Prostate gland (tissue), 2 donors: ENCODE measurements at regions not wholly inside any gene's neighbourhood (a gene's known extent, or its start where the extent isn't known, plus 50 kb on each side); places are given as distances from the start of the nearest gene placed in this dataset.

Experiments used
- DNase-seq: peaks from one replicate; pipeline ENCODE4 v3.0.0-alpha.2; 2019; ENCODE audit warnings: low spot score
- H3K27ac ChIP-seq, 2 donors: fragments of 200-600 bp; sonication (generic); 2 replicates each; pipeline ENCODE4 v1.5.1; 2017 to 2019
- H3K27me3 ChIP-seq: fragments of 200-600 bp; sonication (generic); replicated peaks from 2 replicates; pipeline ENCODE4 v1.5.1; 2019; ENCODE audit not compliant: insufficient read depth
- H3K36me3 ChIP-seq, 2 donors: fragments of 200-600 bp; sonication (generic); 1 replicate in 1 of 2; 2 replicates in 1 of 2; pipeline versions ENCODE4 v1.5.1 to v1.8.1; 2017 to 2019
- H3K4me1 ChIP-seq: fragments of 200-600 bp; sonication (generic); replicated peaks from 2 replicates; pipeline ENCODE4 v1.5.1; 2019
- H3K4me3 ChIP-seq, 2 donors: fragments of 200-600 bp; sonication (generic); 2 replicates each; pipeline ENCODE4 v1.5.1; 2017 to 2019
- H3K9me3 ChIP-seq: fragments of 200-600 bp; sonication (generic); 2 replicates; pipeline ENCODE4 v1.5.1; 2017
- POLR2A ChIP-seq: fragments of 450-650 bp; IDR thresholded peaks from one replicate; pipeline ENCODE4 v1.6.1; 2016; ENCODE audit warnings: antibody characterized with exemption, mild to moderate bottlenecking
- POLR2AphosphoS5 ChIP-seq: sonication (generic); formaldehyde crosslinking; IDR thresholded peaks from one replicate; pipeline ENCODE4 v1.6.1; 2017; ENCODE audit warnings: antibody characterized with exemption
- WGBS: methylation state at CpG from one replicate; pipeline ENCODE4 v1.1.5; 2018; 5-methylcytosine and 5-hydroxymethylcytosine counted together
- intact Hi-C: fragments of 100-400 bp; cut with DNase I; formaldehyde crosslinking; loops from one replicate; pipeline ENCODE4 v1.14.2; 2022
- TF ChIP-seq, protein P1 (sequence below), 4 experiments: fragments of 200-600 bp in 2 of 4; fragments of 450-650 bp in 2 of 4; sonication (generic) in 2 of 4; IDR thresholded peaks; 1 replicate in 3 of 4; 2 replicates in 1 of 4; pipeline ENCODE4 v1.5.1; 2016 to 2019; ENCODE audit warnings: antibody characterized with exemption in 4 of 4, mild to moderate bottlenecking in 2 of 4, moderate library complexity in 2 of 4

DNA sequence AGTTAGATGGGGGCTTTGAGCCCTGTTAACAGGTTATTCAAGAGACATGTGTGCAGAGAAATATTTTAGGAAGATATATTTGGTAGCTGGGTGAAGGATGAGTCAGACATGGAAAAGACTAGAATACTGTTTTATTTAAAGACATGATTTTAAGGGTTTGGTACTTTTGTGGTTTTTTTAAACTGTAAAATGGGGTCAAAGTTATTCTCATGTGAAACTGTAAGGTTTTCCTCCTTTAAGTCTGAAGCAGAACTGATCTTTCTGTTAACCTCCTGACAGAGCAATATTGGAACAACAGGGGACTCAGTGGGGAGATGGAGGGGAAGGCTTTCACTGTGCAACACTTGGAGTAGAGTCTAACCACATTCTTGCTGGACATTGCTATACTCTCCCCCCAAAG lies 112.4 kb upstream of the LSM6 start:
- Histone ChIP-seq H3K4me1 (no peaks in the 10 kb centered on the region), H3K36me3 (no peaks in the 10 kb centered on the region), H3K9me3 (no peaks in the 10 kb centered on the region), H3K27ac (no peak overlapping the region), H3K27me3 (no peaks in the 10 kb centered on the region), H3K4me3 (no peak overlapping the region)
- intact Hi-C loops = no loop called here
- no peak for DNase-seq
- TF ChIP-seq POLR2A (no peak), POLR2AphosphoS5 (no peak)
- TF ChIP-seq, protein P1, sequence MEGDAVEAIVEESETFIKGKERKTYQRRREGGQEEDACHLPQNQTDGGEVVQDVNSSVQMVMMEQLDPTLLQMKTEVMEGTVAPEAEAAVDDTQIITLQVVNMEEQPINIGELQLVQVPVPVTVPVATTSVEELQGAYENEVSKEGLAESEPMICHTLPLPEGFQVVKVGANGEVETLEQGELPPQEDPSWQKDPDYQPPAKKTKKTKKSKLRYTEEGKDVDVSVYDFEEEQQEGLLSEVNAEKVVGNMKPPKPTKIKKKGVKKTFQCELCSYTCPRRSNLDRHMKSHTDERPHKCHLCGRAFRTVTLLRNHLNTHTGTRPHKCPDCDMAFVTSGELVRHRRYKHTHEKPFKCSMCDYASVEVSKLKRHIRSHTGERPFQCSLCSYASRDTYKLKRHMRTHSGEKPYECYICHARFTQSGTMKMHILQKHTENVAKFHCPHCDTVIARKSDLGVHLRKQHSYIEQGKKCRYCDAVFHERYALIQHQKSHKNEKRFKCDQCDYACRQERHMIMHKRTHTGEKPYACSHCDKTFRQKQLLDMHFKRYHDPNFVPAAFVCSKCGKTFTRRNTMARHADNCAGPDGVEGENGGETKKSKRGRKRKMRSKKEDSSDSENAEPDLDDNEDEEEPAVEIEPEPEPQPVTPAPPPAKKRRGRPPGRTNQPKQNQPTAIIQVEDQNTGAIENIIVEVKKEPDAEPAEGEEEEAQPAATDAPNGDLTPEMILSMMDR (IDR thresholded peaks at IDR 0.05) = no peak

DNA sequence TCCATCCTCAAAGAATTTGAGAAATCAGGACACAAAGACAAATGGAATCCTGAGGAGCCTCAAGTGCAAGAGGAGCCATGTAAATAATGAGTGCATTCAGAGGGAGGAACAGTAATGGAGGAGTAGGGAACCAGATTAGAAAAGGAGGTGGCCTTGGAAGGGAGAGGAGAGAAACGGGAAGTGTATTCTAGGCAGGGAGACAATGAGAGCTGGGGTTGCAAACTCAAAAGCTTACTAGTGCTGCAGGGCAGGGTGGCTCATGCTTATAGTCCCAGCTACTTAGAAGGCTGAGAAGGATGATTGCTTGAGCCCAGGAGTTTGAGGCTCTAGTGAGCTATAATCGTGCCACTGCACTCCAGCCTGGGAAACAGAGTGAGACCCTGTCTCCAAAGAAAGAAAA lies 113.2 kb upstream of the LSM6 start:
- TF ChIP-seq, protein P1 (IDR thresholded peaks at IDR 0.05) = no peak
- TF ChIP-seq POLR2A = no peak
- TF ChIP-seq POLR2AphosphoS5 = no peak
- H3K27me3 ChIP-seq = no peaks in the 10 kb centered on the region
- 58% methylated on average over 2 of the region's 2 CpGs for WGBS
- no peak overlapping the region for H3K27ac ChIP-seq
- no peaks in the 10 kb centered on the region for H3K4me1 ChIP-seq
- H3K9me3 ChIP-seq = no peaks in the 10 kb centered on the region
- H3K4me3 ChIP-seq = no peak overlapping the region
- DNase-seq = no peak
- intact Hi-C loops = no loop called here
- no peaks in the 10 kb centered on the region for H3K36me3 ChIP-seq

DNA sequence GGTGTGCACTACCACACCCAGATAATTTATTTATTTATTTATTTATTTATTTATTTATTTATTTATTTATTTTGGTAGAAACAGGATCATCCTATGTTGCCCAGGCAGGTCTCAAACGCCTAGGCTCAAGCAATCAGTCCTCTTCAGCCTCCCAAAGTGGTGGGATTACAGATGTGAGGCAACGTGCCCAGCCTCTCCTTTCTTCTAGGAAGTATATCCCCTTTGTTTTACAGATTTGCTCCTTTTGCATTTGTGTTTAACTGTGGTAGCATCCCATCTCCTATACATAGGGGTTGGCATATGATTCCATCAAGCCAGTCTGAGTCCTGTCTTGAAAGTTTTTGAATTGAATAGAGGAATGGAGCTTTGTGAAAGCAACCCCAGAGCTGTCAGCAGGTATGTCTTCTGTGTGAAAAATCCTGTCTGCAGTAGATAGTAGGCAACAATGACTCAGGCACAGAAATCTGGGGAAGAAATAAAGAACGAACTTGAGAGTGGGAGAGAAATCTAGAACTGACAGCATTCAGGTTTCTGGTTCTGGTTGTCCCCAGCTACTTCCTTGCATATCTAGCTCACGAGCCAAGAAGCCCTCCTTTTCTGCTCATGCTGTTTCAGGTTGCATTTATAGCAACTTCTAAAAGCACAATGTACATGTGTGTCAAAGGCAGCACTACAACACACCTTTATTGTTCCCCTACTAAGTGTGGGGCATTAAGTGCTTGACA lies 113.7 kb upstream of the LSM6 start:
- 74% methylated on average over 4 of the region's 4 CpGs for WGBS
- Histone ChIP-seq H3K4me3 (no peak overlapping the region), H3K27me3 (no peaks in the 10 kb centered on the region), H3K4me1 (no peaks in the 10 kb centered on the region), H3K27ac (no peak overlapping the region), H3K9me3 (no peaks in the 10 kb centered on the region), H3K36me3 (no peaks in the 10 kb centered on the region)
- intact Hi-C loops = no loop called here
- no peak for DNase-seq
- TF ChIP-seq, protein P1 (IDR thresholded peaks at IDR 0.05) = no peak

DNA sequence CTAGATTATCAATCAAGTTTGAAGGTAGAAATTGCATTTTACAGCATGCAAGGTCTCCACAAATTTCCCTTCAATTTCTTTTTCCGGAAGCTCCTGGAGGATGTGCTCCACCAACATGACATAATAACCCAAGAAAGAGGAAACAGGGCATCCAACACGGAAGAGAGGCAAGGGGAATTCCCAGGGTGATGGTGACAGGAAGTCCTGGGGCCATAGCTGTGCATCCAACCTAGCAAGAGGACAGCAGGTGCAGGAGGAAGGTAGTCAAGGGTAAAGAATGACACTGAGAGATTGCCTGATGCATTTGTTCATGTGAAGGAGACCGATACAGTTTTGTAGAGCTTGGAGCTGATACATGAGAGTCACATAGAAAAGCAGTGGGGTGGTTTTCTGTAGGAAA lies 115.7 kb upstream of the LSM6 start:
- no peak overlapping the region for H3K27ac ChIP-seq
- 77% methylated on average over 3 of the region's 3 CpGs for WGBS
- no peaks in the 10 kb centered on the region for H3K36me3 ChIP-seq
- no peaks in the 10 kb centered on the region for H3K27me3 ChIP-seq
- DNase-seq = no peak
- no peak overlapping the region for H3K4me3 ChIP-seq
- H3K4me1 ChIP-seq = no peaks in the 10 kb centered on the region
- H3K9me3 ChIP-seq = no peaks in the 10 kb centered on the region
- intact Hi-C loops = no loop called here
- TF ChIP-seq POLR2A (no peak), POLR2AphosphoS5 (no peak)
- TF ChIP-seq, protein P1 (IDR thresholded peaks at IDR 0.05) = no peak

DNA sequence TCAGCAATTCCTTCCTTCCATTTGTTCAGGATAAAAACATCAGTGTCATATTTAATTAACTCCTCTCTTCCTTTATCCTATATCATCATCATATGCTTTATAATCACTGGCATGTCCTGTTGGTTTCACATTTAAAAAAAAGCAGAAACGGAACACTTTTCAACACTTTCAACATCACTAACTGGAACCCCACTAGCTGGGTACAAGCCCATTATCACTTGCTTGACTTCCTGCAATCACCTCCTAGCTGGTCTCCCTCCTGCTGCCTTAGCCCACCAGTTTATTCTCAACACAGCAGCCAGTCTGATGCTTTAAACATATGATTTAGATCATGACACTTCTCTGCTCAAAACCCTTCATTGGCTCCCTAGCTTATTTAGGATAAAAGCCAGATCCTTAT lies 116.4 kb upstream of the LSM6 start:
- H3K36me3 ChIP-seq = no peaks in the 10 kb centered on the region
- WGBS = 94% methylated on average over 1 of the region's 1 CpG
- intact Hi-C loops = no loop called here
- H3K4me3 ChIP-seq = no peak overlapping the region
- H3K4me1 ChIP-seq = no peaks in the 10 kb centered on the region
- no peaks in the 10 kb centered on the region for H3K27me3 ChIP-seq
- no peak for TF ChIP-seq POLR2AphosphoS5
- no peak for TF ChIP-seq POLR2A
- TF ChIP-seq, protein P1 (IDR thresholded peaks at IDR 0.05) = no peak
- no peak overlapping the region for H3K27ac ChIP-seq
- no peaks in the 10 kb centered on the region for H3K9me3 ChIP-seq
- DNase-seq = no peak
